ENCODE measurements at regions not wholly inside any gene's neighbourhood (a gene's known extent, or its start where the extent isn't known, plus 50 kb on each side); places are given as distances from the start of the nearest gene placed in this dataset.
"Not testable (repeated sequence)": the region's sequence is repeated elsewhere in the genome, so short reads cannot be mapped to it uniquely, and the experiment has no call there.

GRCh38 chr12:105499205-105499604 lies 168.7 kb downstream of the C12orf75 start:
- TF ChIP-seq POLR2A (IDR thresholded peaks at IDR 0.05) (no peak), POLR2AphosphoS5 (IDR thresholded peaks at IDR 0.05) (no peak), CTCF (IDR thresholded peaks at IDR 0.05) (no peak)
- Histone ChIP-seq H3K27ac (no peak overlapping the region), H3K4me3 (no peak overlapping the region), H3K27me3 (replicated peaks; ENCODE audit: insufficient read depth) (no peaks in the 10 kb centered on the region), H3K36me3 (no peaks in the 10 kb centered on the region), H3K9me3 (no peaks in the 10 kb centered on the region), H3K4me1 (replicated peaks) (no peaks in the 10 kb centered on the region)
- intact Hi-C loops (cut with DNase I): no loop called here
- 98% methylated on average over 2 of the region's 2 CpGs for WGBS
- no peak for DNase-seq (ENCODE audit: low spot score)

DNA sequence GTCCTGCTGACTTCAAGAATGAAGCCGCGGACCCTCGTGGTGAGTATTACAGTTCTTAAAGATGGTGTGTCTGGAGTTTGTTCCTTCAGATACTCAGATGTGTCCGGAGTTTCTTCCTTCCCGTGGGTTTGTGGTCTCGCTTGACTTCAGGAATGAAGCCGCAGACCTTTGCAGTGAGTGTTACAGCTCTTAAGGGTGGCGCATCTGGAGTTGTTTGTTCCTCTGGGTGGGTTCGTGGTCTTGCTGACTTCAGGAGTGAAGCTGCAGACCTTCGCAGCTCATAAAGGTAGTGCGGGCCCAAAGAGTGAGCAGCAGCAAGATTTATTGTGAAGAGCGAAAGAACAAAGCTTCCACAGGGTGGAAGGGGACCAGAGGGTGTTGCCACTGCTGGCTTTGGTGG lies 170.2 kb downstream of the C12orf75 start:
- DNase-seq (ENCODE audit: low spot score); H3K27me3 ChIP-seq (replicated peaks; ENCODE audit: insufficient read depth); H3K9me3 ChIP-seq; intact Hi-C loops (cut with DNase I); H3K4me1 ChIP-seq (replicated peaks); H3K4me3 ChIP-seq; H3K27ac ChIP-seq; H3K36me3 ChIP-seq: not testable (repeated sequence)
- WGBS: 96% methylated on average over 12 of the region's 12 CpGs

DNA sequence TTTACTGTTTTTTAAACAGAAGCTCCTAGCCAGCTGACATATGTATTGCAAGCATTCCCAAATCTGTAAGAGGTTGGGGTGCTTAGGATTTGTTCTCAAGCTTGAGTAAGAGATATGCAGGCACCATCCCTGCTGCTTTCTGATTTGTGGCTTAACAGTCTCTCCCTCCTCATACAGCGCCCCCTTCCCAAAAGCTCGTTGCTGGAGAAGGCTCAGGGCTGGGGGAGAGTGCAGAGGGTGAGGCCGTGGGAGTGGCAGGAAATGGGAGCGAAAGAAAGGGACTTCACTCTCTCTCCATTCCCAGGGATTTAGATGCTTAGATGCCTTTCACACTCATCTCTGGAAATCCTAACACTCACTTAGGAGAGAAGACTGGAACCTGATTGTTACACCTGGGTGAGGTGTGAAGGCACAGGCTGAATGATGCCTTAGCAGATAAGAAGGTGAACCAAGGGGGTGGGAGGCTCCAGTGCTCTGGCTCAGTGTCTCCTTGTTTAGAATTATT lies 172.0 kb downstream of the C12orf75 start:
- H3K36me3 ChIP-seq: no peaks in the 10 kb centered on the region
- no peak for DNase-seq (ENCODE audit: low spot score)
- H3K4me3 ChIP-seq: no peak overlapping the region
- H3K9me3 ChIP-seq: no peaks in the 10 kb centered on the region
- intact Hi-C loops (cut with DNase I): no loop called here
- no peak for TF ChIP-seq POLR2AphosphoS5 (IDR thresholded peaks at IDR 0.05)
- no peak for TF ChIP-seq CTCF (IDR thresholded peaks at IDR 0.05)
- TF ChIP-seq POLR2A (IDR thresholded peaks at IDR 0.05): no peak
- no peak overlapping the region for H3K27ac ChIP-seq
- no peaks in the 10 kb centered on the region for H3K4me1 ChIP-seq (replicated peaks)
- whole genome bisulfite sequencing: 63% methylated on average over 4 of the region's 4 CpGs
- no peaks in the 10 kb centered on the region for H3K27me3 ChIP-seq (replicated peaks; ENCODE audit: insufficient read depth)

DNA sequence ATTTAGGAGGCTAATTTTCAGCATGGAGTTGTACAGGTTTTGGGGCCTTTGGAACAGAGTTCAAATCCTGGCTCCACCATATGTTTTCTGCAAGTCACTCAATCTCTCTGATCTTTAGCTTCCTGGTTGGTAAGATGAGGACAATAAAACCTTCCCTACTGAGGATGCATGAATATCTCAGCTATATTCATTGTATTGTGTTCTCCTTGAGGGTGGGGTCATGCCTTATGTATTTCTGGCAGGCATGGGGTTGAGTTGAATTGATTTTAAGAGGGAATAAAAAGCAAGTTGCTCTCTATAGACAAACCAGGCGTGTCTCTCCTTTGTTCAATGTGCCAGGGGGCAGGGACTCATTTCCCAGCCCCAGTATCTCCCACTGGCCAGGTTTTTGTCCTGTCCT lies 173.1 kb downstream of the C12orf75 start:
- intact Hi-C loops (cut with DNase I): no loop called here
- Histone ChIP-seq H3K27me3 (replicated peaks; ENCODE audit: insufficient read depth) (no peaks in the 10 kb centered on the region), H3K36me3 (no peaks in the 10 kb centered on the region), H3K9me3 (no peaks in the 10 kb centered on the region), H3K4me3 (no peak overlapping the region), H3K27ac (no peak overlapping the region), H3K4me1 (replicated peaks) (no peaks in the 10 kb centered on the region)
- no peak for TF ChIP-seq CTCF (IDR thresholded peaks at IDR 0.05)
- no peak for TF ChIP-seq POLR2AphosphoS5 (IDR thresholded peaks at IDR 0.05)
- TF ChIP-seq POLR2A (IDR thresholded peaks at IDR 0.05): no peak
- 56% methylated on average over 1 of the region's 1 CpG for WGBS
- DNase-seq (ENCODE audit: low spot score): no peak

DNA sequence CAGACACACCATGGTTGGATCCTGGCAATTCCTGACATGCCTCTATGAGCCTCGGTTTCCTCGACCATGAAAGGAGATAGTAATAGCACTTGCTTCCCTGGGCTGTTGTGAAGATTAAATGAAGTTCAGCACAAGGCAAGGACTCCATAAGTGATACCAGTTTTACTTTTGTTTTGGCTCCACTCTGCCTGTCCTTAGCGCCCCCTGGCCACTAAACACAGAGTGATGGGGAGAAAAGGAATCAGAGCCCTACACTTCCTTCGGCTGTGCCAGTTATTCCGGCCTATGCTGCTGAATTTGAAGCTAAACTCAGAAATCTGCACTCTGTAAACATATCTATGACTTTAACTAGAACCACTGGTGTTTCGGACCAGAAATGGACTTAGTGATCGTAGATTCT lies 173.8 kb downstream of the C12orf75 start:
- intact Hi-C loops (cut with DNase I): no loop called here
- WGBS: 96% methylated on average over 7 of the region's 7 CpGs
- DNase-seq (ENCODE audit: low spot score): no peak
- Histone ChIP-seq H3K27me3 (replicated peaks; ENCODE audit: insufficient read depth) (no peaks in the 10 kb centered on the region), H3K4me3 (no peak overlapping the region), H3K4me1 (replicated peaks) (no peaks in the 10 kb centered on the region), H3K36me3 (no peaks in the 10 kb centered on the region), H3K9me3 (no peaks in the 10 kb centered on the region), H3K27ac (no peak overlapping the region)
- TF ChIP-seq POLR2AphosphoS5 (IDR thresholded peaks at IDR 0.05): no peak
- no peak for TF ChIP-seq CTCF (IDR thresholded peaks at IDR 0.05)
- TF ChIP-seq POLR2A (IDR thresholded peaks at IDR 0.05): no peak
